OCI-LY7 (cell line): ENCODE measurements at regions not wholly inside any gene's neighbourhood (a gene's known extent, or its start where the extent isn't known, plus 50 kb on each side); places are given as distances from the start of the nearest gene placed in this dataset.

Source experiments
- BruUV-seq: library from RNA; stranded (reverse); fragments of 400-500 nt; replicated peaks from 2 replicates; lab custom pipeline; 2021; lab: Mats Ljungman, UMichigan
- CTCF ChIA-PET: fragments of 300-600 bp; sonication (Branson Sonifier 250); formaldehyde crosslinking; loops from one replicate; lab custom pipeline; 2022; ENCODE audit warnings: antibody characterized with exemption; ENCODE audit not compliant: unreplicated experiment; lab: Charles Lee
- POLR2A ChIA-PET: fragments of 300-600 bp; sonication (Branson Sonifier 250); formaldehyde crosslinking; loops from one replicate; lab custom pipeline; 2022; ENCODE audit warnings: antibody characterized with exemption; lab: Charles Lee
- DNase-seq: peaks from one replicate; pipeline ENCODE4 v3.0.0-alpha.2; 2015; ENCODE audit warnings: low spot score
- H2AFZ ChIP-seq: fragments of 200-600 bp; sonication (generic), shearing (Covaris generic); 2 replicates; pipeline ENCODE4 v1.6.1; 2014; ENCODE audit warnings: mild to moderate bottlenecking, antibody characterized with exemption, low read length, moderate library complexity
- H3K27ac ChIP-seq: fragments of 200-600 bp; sonication (generic); 2 replicates; pipeline ENCODE4 v1.5.1; 2014; ENCODE audit warnings: mixed run types, low read depth, mild to moderate bottlenecking, moderate library complexity, low read length, inconsistent platforms; ENCODE audit not compliant: poor library complexity, severe bottlenecking
- H3K36me3 ChIP-seq: fragments of 200-600 bp; sonication (generic); 2 replicates; pipeline ENCODE4 v1.6.1; 2014; ENCODE audit warnings: mild to moderate bottlenecking, antibody characterized with exemption, low read length, moderate library complexity, mixed read lengths; ENCODE audit not compliant: insufficient read depth
- H3K4me1 ChIP-seq: fragments of 200-600 bp; sonication (generic); 2 replicates; pipeline ENCODE4 v1.5.1; 2014; ENCODE audit warnings: mild to moderate bottlenecking, low read length; ENCODE audit not compliant: insufficient read depth, poor library complexity, severe bottlenecking
- H3K4me2 ChIP-seq: fragments of 200-600 bp; sonication (generic); 2 replicates; pipeline ENCODE4 v1.6.1; 2014; ENCODE audit warnings: mild to moderate bottlenecking, low read length
- H3K4me3 ChIP-seq: fragments of 200-600 bp; sonication (generic); 2 replicates; pipeline ENCODE4 v1.5.1; 2014; ENCODE audit warnings: mild to moderate bottlenecking, low read depth, low read length; ENCODE audit not compliant: poor library complexity, severe bottlenecking
- H3K79me2 ChIP-seq: fragments of 200-600 bp; sonication (generic); 2 replicates; pipeline ENCODE4 v1.6.1; 2016; ENCODE audit warnings: low read depth, mild to moderate bottlenecking, low read length, moderate library complexity, mixed read lengths; ENCODE audit not compliant: insufficient read depth
- H3K9me2 ChIP-seq: fragments of 200-600 bp; sonication (generic); 2 replicates; pipeline ENCODE4 v1.6.1; 2016; ENCODE audit warnings: mild to moderate bottlenecking, low read length, mixed read lengths; ENCODE audit not compliant: insufficient read depth
- H3K9me3 ChIP-seq: fragments of 200-600 bp; sonication (generic); 2 replicates; pipeline ENCODE4 v1.6.1; 2014; ENCODE audit warnings: mild to moderate bottlenecking, mixed run types, low read length, mixed read lengths
- H4K20me1 ChIP-seq: fragments of 200-600 bp; sonication (generic); 2 replicates; pipeline ENCODE4 v1.6.1; 2014; ENCODE audit warnings: mild to moderate bottlenecking, antibody characterized with exemption, low read length, moderate library complexity, mixed read lengths; ENCODE audit not compliant: insufficient read depth
- CTCF ChIP-seq: fragments of 200-600 bp; sonication (generic); conservative IDR thresholded peaks from 2 replicates; pipeline ENCODE4 v1.5.1; 2014; ENCODE audit warnings: mild to moderate bottlenecking, antibody characterized with exemption, low read length, moderate library complexity, mixed read lengths
- EZH2phosphoT487 ChIP-seq: fragments of 200-600 bp; sonication (generic); IDR thresholded peaks from 2 replicates; pipeline ENCODE4 v1.6.1; 2018; ENCODE audit warnings: low read depth, borderline replicate concordance, mild to moderate bottlenecking, mixed run types, antibody characterized with exemption, low read length, moderate library complexity, mixed read lengths
- intact Hi-C: fragments of 100-400 bp; cut with micrococcal nuclease; formaldehyde crosslinking; loops from one replicate; pipeline ENCODE4 v1.10.0; 2022; ENCODE audit not compliant: unreplicated experiment

GRCh38 chr21:27365394-27365793, 398.5 kb upstream of the ADAMTS5 start:
- CTCF ChIA-PET = no interaction called here
- 0 out of 2 replicates have a peak, but pooled peaks cover 6% of the 10 kb centered on the region for H3K9me3 ChIP-seq
- H3K79me2 ChIP-seq = no peaks in the 10 kb centered on the region
- no peaks in the 10 kb centered on the region for H3K9me2 ChIP-seq
- POLR2A ChIA-PET = no interaction called here
- intact Hi-C loops = no loop called here
- H3K4me3 ChIP-seq = no peak overlapping the region
- no peaks in the 10 kb centered on the region for H3K36me3 ChIP-seq
- no peak for DNase-seq
- no peak overlapping the region for H3K4me2 ChIP-seq
- no peak for TF ChIP-seq EZH2phosphoT487
- no peak for TF ChIP-seq CTCF
- no peak overlapping the region for H3K27ac ChIP-seq
- no TSS peak for BruUV-seq
- H4K20me1 ChIP-seq = no peaks in the 10 kb centered on the region
- no peak overlapping the region for H2AFZ ChIP-seq
- H3K4me1 ChIP-seq = no peaks in the 10 kb centered on the region

- Histone ChIP-seq H3K4me3 (no peak overlapping the region), H3K27ac (no peak overlapping the region), H4K20me1 (no peaks in the 10 kb centered on the region), H3K79me2 (no peaks in the 10 kb centered on the region), H3K9me2 (no peaks in the 10 kb centered on the region), H3K36me3 (no peaks in the 10 kb centered on the region), H3K4me2 (no peak overlapping the region), H3K9me3 (0 out of 2 replicates have a peak, but pooled peaks cover 6% of the 10 kb centered on the region), H3K4me1 (no peaks in the 10 kb centered on the region), H2AFZ (no peak overlapping the region)
- intact Hi-C loops = no loop called here
- no TSS peak for BruUV-seq
- CTCF ChIA-PET = no interaction called here
- POLR2A ChIA-PET = no interaction called here
- DNase-seq = no peak
- TF ChIP-seq CTCF (no peak), EZH2phosphoT487 (no peak)
Observed at GRCh38 chr21:27363719-27364477, 397.0 kb upstream of the ADAMTS5 start.

- intact Hi-C loops = no loop called here
- Histone ChIP-seq H3K4me1 (no peaks in the 10 kb centered on the region), H4K20me1 (no peaks in the 10 kb centered on the region), H3K36me3 (no peaks in the 10 kb centered on the region), H3K4me3 (no peak overlapping the region), H3K27ac (no peak overlapping the region), H3K4me2 (no peak overlapping the region), H3K9me2 (no peaks in the 10 kb centered on the region), H2AFZ (no peak overlapping the region), H3K79me2 (no peaks in the 10 kb centered on the region), H3K9me3 (peaks cover 12% of the 10 kb centered on the region; the same call in 1 of the 2 replicates)
- ChIA-PET POLR2A (interaction anchor here (0.5 kb wide), 1 partner anchor 31 kb away, joined by 4 read pairs; no protein-coding TSS in a partner anchor), CTCF (no interaction called here)
- no TSS peak for BruUV-seq
- no peak for TF ChIP-seq CTCF
- no peak for TF ChIP-seq EZH2phosphoT487
- DNase-seq = no peak
Observed at GRCh38 chr21:27362249-27362648, 395.4 kb upstream of the ADAMTS5 start.
